GM19397 (cell line): ENCODE measurements at regions not wholly inside any gene's neighbourhood (a gene's known extent, or its start where the extent isn't known, plus 50 kb on each side); places are given as distances from the start of the nearest gene placed in this dataset.
"Not testable (repeated sequence)": the region's sequence is repeated elsewhere in the genome, so short reads cannot be mapped to it uniquely, and the experiment has no call there.

Source experiments
- ATAC-seq: cut with Tn5 transposase; IDR thresholded peaks from one replicate; pipeline ENCODE4 v1.9.1; 2021; ENCODE audit warnings: mild to moderate bottlenecking, moderate library complexity; ENCODE audit not compliant: unreplicated experiment

GRCh38 chr13:88376760-88377388, 705.7 kb downstream of the SLITRK5 start:
- ATAC-seq: no peak

GRCh38 chr13:88377852-88378251, 706.7 kb downstream of the SLITRK5 start:
- no peak for ATAC-seq

- ATAC-seq: no peak
Measured at GRCh38 chr13:88384542-88384941, 713.4 kb downstream of the SLITRK5 start.

- ATAC-seq: no peak
Measured at GRCh38 chr13:88395804-88396203, 724.6 kb downstream of the SLITRK5 start.

- ATAC-seq: no peak
Measured at GRCh38 chr13:88411696-88412095, 740.5 kb downstream of the SLITRK5 start.

GRCh38 chr13:88417801-88418200, 746.6 kb downstream of the SLITRK5 start:
- ATAC-seq: no peak

- ATAC-seq: no peak
Measured at GRCh38 chr13:88424463-88424862, 753.3 kb downstream of the SLITRK5 start.

GRCh38 chr13:88426661-88427060, 755.5 kb downstream of the SLITRK5 start:
- no peak for ATAC-seq

GRCh38 chr13:88429862-88430261, 758.7 kb downstream of the SLITRK5 start:
- no peak for ATAC-seq

GRCh38 chr13:88434953-88435352, 763.8 kb downstream of the SLITRK5 start:
- ATAC-seq: no peak

- no peak for ATAC-seq
Measured at GRCh38 chr13:88436974-88437373, 765.8 kb downstream of the SLITRK5 start.

- no peak for ATAC-seq
Measured at GRCh38 chr13:88450515-88450914, 779.3 kb downstream of the SLITRK5 start.

- no peak for ATAC-seq
Measured at GRCh38 chr13:88456151-88456550, 785.0 kb downstream of the SLITRK5 start.

GRCh38 chr13:88459331-88459730, 788.2 kb downstream of the SLITRK5 start:
- ATAC-seq: no peak

- ATAC-seq: no peak
Measured at GRCh38 chr13:88461272-88462009, 790.3 kb downstream of the SLITRK5 start.

GRCh38 chr13:88464851-88465250, 793.7 kb downstream of the SLITRK5 start:
- no peak for ATAC-seq

GRCh38 chr13:88472316-88472715, 801.1 kb downstream of the SLITRK5 start:
- ATAC-seq: peak; percentile 64

- no peak for ATAC-seq
Measured at GRCh38 chr13:88483202-88483601, 812.0 kb downstream of the SLITRK5 start.

- no peak for ATAC-seq
Measured at GRCh38 chr13:88507909-88508308, 836.7 kb downstream of the SLITRK5 start.

- ATAC-seq: not testable (repeated sequence)
Measured at GRCh38 chr13:88512993-88513392, 841.8 kb downstream of the SLITRK5 start.

GRCh38 chr13:88526186-88526852, 855.1 kb downstream of the SLITRK5 start:
- ATAC-seq: no peak

- ATAC-seq: no peak
Measured at GRCh38 chr13:88526853-88527215, 855.7 kb downstream of the SLITRK5 start.
